WTC11 (cell line): ENCODE measurements at regions not wholly inside any gene's neighbourhood (a gene's known extent, or its start where the extent isn't known, plus 50 kb on each side); places are given as distances from the start of the nearest gene placed in this dataset.

Experiments
- ATAC-seq: fragments of 200-7000 bp; cut with Tn5 transposase; 2 replicates; pipeline ENCODE4 v1.10.0; 2021; ENCODE audit warnings: mild to moderate bottlenecking, moderate library complexity
- CTCF ChIA-PET: fragments of 300-600 bp; sonication (Branson Sonifier 250); formaldehyde crosslinking; loops from one replicate; lab custom pipeline; 2021; ENCODE audit warnings: antibody characterized with exemption; lab: Charles Lee
- POLR2A ChIA-PET: fragments of 350-600 bp; sonication (Branson Sonifier 250); formaldehyde crosslinking; loops from one replicate; lab custom pipeline; 2021; ENCODE audit warnings: antibody characterized with exemption; lab: Charles Lee
- DNase-seq: peaks from one replicate; pipeline ENCODE4 v3.0.0; 2021; ENCODE audit warnings: low spot score
- H3K27ac Mint-ChIP-seq: 2 replicates; pipeline ENCODE4 v1.8.0; 2021; ENCODE audit warnings: mixed read lengths
- H3K27me3 Mint-ChIP-seq: 2 replicates; pipeline ENCODE4 v1.8.0; 2021; ENCODE audit warnings: low read depth, mild to moderate bottlenecking, moderate library complexity, mixed read lengths
- H3K36me3 Mint-ChIP-seq: 2 replicates; pipeline ENCODE4 v1.8.0; 2021; ENCODE audit warnings: mixed read lengths
- H3K4me1 Mint-ChIP-seq: 2 replicates; pipeline ENCODE4 v1.8.0; 2022; ENCODE audit warnings: mixed read lengths
- H3K4me3 Mint-ChIP-seq: 2 replicates; pipeline ENCODE4 v1.8.0; 2021; ENCODE audit warnings: mild to moderate bottlenecking, moderate library complexity, mixed read lengths
- H3K9me3 Mint-ChIP-seq: 2 replicates; pipeline ENCODE4 v1.8.0; 2021; ENCODE audit warnings: mixed read lengths
- ATF2 ChIP-seq: sonication (generic); formaldehyde crosslinking; IDR thresholded peaks from 2 replicates; pipeline ENCODE4 v1.8.1; 2022; ENCODE audit warnings: low read depth, missing genetic modification reagents, borderline replicate concordance
- ATF6 ChIP-seq: sonication (generic); formaldehyde crosslinking; IDR thresholded peaks from 2 replicates; pipeline ENCODE4 v1.8.1; 2023; ENCODE audit warnings: mild to moderate bottlenecking, missing genetic modification reagents
- CREM ChIP-seq: sonication (generic); formaldehyde crosslinking; IDR thresholded peaks from 2 replicates; pipeline ENCODE4 v1.8.1; 2022; ENCODE audit warnings: mild to moderate bottlenecking, missing genetic modification reagents, moderate library complexity
- ESRRA ChIP-seq: sonication (generic); formaldehyde crosslinking; IDR thresholded peaks from 2 replicates; pipeline ENCODE4 v1.8.1; 2022; ENCODE audit warnings: mild to moderate bottlenecking, missing genetic modification reagents, borderline replicate concordance
- FOXP1 ChIP-seq: sonication (generic); formaldehyde crosslinking; IDR thresholded peaks from 2 replicates; pipeline ENCODE4 v1.8.0; 2022; ENCODE audit warnings: missing genetic modification reagents, mild to moderate bottlenecking, moderate library complexity, borderline replicate concordance
- NFATC4 ChIP-seq: fragments of 250-450 bp; sonication (Bioruptor Pico); IDR thresholded peaks from 2 replicates; pipeline ENCODE4 v1.9.0; 2021; ENCODE audit warnings: mild to moderate bottlenecking
- NFE2L1 ChIP-seq: sonication (generic); formaldehyde crosslinking; IDR thresholded peaks from 2 replicates; pipeline ENCODE4 v1.8.1; 2023; ENCODE audit warnings: missing genetic modification reagents
- NR3C1 ChIP-seq: sonication (generic); formaldehyde crosslinking; conservative IDR thresholded peaks from 2 replicates; pipeline ENCODE4 v1.8.1; 2023; ENCODE audit warnings: low read depth, mild to moderate bottlenecking, missing genetic modification reagents
- PRRX2 ChIP-seq: fragments of 250-450 bp; sonication (Bioruptor Pico); IDR thresholded peaks from 2 replicates; pipeline ENCODE4 v1.8.0; 2021; ENCODE audit warnings: mild to moderate bottlenecking
- RORB ChIP-seq: fragments of 250-450 bp; sonication (Bioruptor Pico); IDR thresholded peaks from 2 replicates; pipeline ENCODE4 v1.9.0; 2021; ENCODE audit warnings: mild to moderate bottlenecking
- SOX15 ChIP-seq: fragments of 250-450 bp; sonication (Bioruptor Pico); IDR thresholded peaks from 2 replicates; pipeline ENCODE4 v1.9.0; 2021; ENCODE audit warnings: mild to moderate bottlenecking
- TEAD1 ChIP-seq: sonication (generic); formaldehyde crosslinking; IDR thresholded peaks from 2 replicates; pipeline ENCODE4 v1.8.0; 2022; ENCODE audit warnings: mild to moderate bottlenecking, missing genetic modification reagents
- TP53 ChIP-seq: sonication (generic); formaldehyde crosslinking; IDR thresholded peaks from 2 replicates; pipeline ENCODE4 v1.8.1; 2023; ENCODE audit warnings: mild to moderate bottlenecking, missing genetic modification reagents
- USF1 ChIP-seq: sonication (generic); formaldehyde crosslinking; IDR thresholded peaks from 2 replicates; pipeline ENCODE4 v1.8.0; 2022; ENCODE audit warnings: mild to moderate bottlenecking, missing genetic modification reagents
- USF2 ChIP-seq: sonication (generic); formaldehyde crosslinking; IDR thresholded peaks from 2 replicates; pipeline ENCODE4 v1.8.1; 2023; ENCODE audit warnings: mild to moderate bottlenecking, missing genetic modification reagents, moderate library complexity
- ZNF138 ChIP-seq: sonication (generic); formaldehyde crosslinking; conservative IDR thresholded peaks from 2 replicates; pipeline ENCODE4 v1.8.1; 2022; ENCODE audit warnings: mild to moderate bottlenecking, moderate library complexity, missing genetic modification reagents
- ZNF423 ChIP-seq: fragments of 250-450 bp; sonication (Bioruptor Pico); IDR thresholded peaks from 2 replicates; pipeline ENCODE4 v2.1.2; 2022; ENCODE audit warnings: mild to moderate bottlenecking, moderate library complexity
- ZNF532 ChIP-seq: fragments of 250-450 bp; sonication (Bioruptor Pico); IDR thresholded peaks from 2 replicates; pipeline ENCODE4 v1.9.0; 2021; ENCODE audit warnings: mild to moderate bottlenecking, borderline replicate concordance
- TF ChIP-seq, protein P1 (sequence below): sonication (generic); formaldehyde crosslinking; conservative IDR thresholded peaks from 2 replicates; pipeline ENCODE4 v1.8.1; 2023; ENCODE audit warnings: mild to moderate bottlenecking, low read depth, missing genetic modification reagents, moderate library complexity
- TF ChIP-seq, protein P2 (sequence below): sonication (generic); formaldehyde crosslinking; IDR thresholded peaks from 2 replicates; pipeline ENCODE4 v1.8.0; 2022; ENCODE audit warnings: mild to moderate bottlenecking, missing genetic modification reagents
- TF ChIP-seq, protein P3 (sequence below): fragments of 200-600 bp; IDR thresholded peaks from 2 replicates; pipeline ENCODE4 v1.8.0; 2022; ENCODE audit warnings: antibody characterized with exemption

DNA sequence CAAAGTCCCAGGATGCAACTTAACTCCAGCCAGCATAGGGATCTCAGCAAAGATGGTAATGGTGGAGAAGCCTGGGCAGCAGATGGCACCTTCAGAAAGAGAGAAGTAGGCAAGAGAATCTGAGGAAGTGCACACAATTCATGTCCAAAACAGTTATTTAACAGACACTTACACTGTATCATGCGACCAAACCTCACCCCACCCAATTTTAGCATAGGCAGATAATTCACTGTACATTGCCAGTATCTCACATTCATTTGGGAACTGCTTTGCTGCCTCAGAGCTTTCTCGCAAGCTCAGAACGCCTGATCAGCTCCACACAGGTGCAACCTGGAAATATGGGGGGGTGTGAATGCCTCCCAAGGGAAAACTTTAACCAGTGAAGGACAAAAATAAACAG, 143.0 kb upstream of the MAOA start (continued):
- no peak for TF ChIP-seq ZNF532 (CRISPR knock-in tag)
- TF ChIP-seq PRRX2 (CRISPR knock-in tag): no peak
- TF ChIP-seq NFE2L1 (CRISPR knock-in tag): no peak
- TF ChIP-seq CREM (CRISPR knock-in tag): no peak

- H3K9me3 Mint-ChIP-seq: no peaks in the 10 kb centered on the region
- no peaks in the 10 kb centered on the region for H3K36me3 Mint-ChIP-seq
- ATAC-seq (no peak), DNase-seq (no peak)
- H3K27ac Mint-ChIP-seq: no peak overlapping the region
- H3K4me3 Mint-ChIP-seq: no peak overlapping the region
- H3K4me1 Mint-ChIP-seq: no peaks in the 10 kb centered on the region
- H3K27me3 Mint-ChIP-seq: no peaks in the 10 kb centered on the region
- CTCF ChIA-PET: no interaction called here
- POLR2A ChIA-PET: no interaction called here
- TF ChIP-seq, protein P1, sequence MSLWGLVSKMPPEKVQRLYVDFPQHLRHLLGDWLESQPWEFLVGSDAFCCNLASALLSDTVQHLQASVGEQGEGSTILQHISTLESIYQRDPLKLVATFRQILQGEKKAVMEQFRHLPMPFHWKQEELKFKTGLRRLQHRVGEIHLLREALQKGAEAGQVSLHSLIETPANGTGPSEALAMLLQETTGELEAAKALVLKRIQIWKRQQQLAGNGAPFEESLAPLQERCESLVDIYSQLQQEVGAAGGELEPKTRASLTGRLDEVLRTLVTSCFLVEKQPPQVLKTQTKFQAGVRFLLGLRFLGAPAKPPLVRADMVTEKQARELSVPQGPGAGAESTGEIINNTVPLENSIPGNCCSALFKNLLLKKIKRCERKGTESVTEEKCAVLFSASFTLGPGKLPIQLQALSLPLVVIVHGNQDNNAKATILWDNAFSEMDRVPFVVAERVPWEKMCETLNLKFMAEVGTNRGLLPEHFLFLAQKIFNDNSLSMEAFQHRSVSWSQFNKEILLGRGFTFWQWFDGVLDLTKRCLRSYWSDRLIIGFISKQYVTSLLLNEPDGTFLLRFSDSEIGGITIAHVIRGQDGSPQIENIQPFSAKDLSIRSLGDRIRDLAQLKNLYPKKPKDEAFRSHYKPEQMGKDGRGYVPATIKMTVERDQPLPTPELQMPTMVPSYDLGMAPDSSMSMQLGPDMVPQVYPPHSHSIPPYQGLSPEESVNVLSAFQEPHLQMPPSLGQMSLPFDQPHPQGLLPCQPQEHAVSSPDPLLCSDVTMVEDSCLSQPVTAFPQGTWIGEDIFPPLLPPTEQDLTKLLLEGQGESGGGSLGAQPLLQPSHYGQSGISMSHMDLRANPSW (CRISPR knock-in tag): no peak
- TF ChIP-seq, protein P2, sequence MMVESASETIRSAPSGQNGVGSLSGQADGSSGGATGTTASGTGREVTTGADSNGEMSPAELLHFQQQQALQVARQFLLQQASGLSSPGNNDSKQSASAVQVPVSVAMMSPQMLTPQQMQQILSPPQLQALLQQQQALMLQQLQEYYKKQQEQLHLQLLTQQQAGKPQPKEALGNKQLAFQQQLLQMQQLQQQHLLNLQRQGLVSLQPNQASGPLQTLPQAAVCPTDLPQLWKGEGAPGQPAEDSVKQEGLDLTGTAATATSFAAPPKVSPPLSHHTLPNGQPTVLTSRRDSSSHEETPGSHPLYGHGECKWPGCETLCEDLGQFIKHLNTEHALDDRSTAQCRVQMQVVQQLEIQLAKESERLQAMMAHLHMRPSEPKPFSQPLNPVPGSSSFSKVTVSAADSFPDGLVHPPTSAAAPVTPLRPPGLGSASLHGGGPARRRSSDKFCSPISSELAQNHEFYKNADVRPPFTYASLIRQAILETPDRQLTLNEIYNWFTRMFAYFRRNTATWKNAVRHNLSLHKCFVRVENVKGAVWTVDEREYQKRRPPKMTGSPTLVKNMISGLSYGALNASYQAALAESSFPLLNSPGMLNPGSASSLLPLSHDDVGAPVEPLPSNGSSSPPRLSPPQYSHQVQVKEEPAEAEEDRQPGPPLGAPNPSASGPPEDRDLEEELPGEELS (CRISPR knock-in tag): no peak
- TF ChIP-seq, protein P3, sequence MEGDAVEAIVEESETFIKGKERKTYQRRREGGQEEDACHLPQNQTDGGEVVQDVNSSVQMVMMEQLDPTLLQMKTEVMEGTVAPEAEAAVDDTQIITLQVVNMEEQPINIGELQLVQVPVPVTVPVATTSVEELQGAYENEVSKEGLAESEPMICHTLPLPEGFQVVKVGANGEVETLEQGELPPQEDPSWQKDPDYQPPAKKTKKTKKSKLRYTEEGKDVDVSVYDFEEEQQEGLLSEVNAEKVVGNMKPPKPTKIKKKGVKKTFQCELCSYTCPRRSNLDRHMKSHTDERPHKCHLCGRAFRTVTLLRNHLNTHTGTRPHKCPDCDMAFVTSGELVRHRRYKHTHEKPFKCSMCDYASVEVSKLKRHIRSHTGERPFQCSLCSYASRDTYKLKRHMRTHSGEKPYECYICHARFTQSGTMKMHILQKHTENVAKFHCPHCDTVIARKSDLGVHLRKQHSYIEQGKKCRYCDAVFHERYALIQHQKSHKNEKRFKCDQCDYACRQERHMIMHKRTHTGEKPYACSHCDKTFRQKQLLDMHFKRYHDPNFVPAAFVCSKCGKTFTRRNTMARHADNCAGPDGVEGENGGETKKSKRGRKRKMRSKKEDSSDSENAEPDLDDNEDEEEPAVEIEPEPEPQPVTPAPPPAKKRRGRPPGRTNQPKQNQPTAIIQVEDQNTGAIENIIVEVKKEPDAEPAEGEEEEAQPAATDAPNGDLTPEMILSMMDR: no peak
- TF ChIP-seq TP53 (CRISPR knock-in tag) (no peak), USF1 (no peak), ATF6 (CRISPR knock-in tag) (no peak), RORB (CRISPR knock-in tag) (no peak), SOX15 (no peak), ZNF423 (CRISPR knock-in tag) (no peak), ZNF138 (CRISPR knock-in tag) (no peak), TEAD1 (no peak), ATF2 (CRISPR knock-in tag) (no peak), ESRRA (no peak), NR3C1 (CRISPR knock-in tag) (no peak), FOXP1 (CRISPR knock-in tag) (no peak), NFATC4 (CRISPR knock-in tag) (no peak), USF2 (CRISPR knock-in tag) (no peak)
Observed at GRCh38 chrX:43514820-43515219, 141.3 kb upstream of the MAOA start.
